DMS 273 treated with DMSO at 0.1 percent for 48 hours (cell line): ENCODE measurements at regions not wholly inside any gene's neighbourhood (a gene's known extent, or its start where the extent isn't known, plus 50 kb on each side); places are given as distances from the start of the nearest gene placed in this dataset.

Experiments used
- DNase-seq: peaks from one replicate; lab custom pipeline; 2025; lab: John Stamatoyannopoulos, UW

- no peak for DNase-seq
Measured at GRCh38 chr17:55829995-55830612, 79.3 kb downstream of the PCTP start.

- DNase-seq = no peak
Measured at GRCh38 chr17:55830699-55831471, 80.0 kb downstream of the PCTP start.

GRCh38 chr17:55833306-55833705 lies 82.5 kb downstream of the PCTP start:
- DNase-seq = no peak

GRCh38 chr17:55842405-55843158 lies 91.7 kb downstream of the PCTP start:
- no peak for DNase-seq

GRCh38 chr17:55843785-55844184 lies 92.9 kb downstream of the PCTP start:
- no peak for DNase-seq

GRCh38 chr17:55845385-55845784 lies 94.5 kb downstream of the PCTP start:
- no peak for DNase-seq

GRCh38 chr17:55846745-55847144 lies 95.9 kb downstream of the PCTP start:
- no peak for DNase-seq

GRCh38 chr17:55852734-55853133 lies 101.9 kb downstream of the PCTP start:
- no peak for DNase-seq

GRCh38 chr17:55859301-55859795 lies 108.5 kb downstream of the PCTP start:
- no peak for DNase-seq

- no peak for DNase-seq
Measured at GRCh38 chr17:55865072-55865762, 114.4 kb downstream of the PCTP start.

GRCh38 chr17:55870044-55870443 lies 119.2 kb downstream of the PCTP start:
- no peak for DNase-seq

GRCh38 chr17:55872374-55872773 lies 121.5 kb downstream of the PCTP start:
- no peak for DNase-seq

- DNase-seq = no peak
Measured at GRCh38 chr17:55873017-55873758, 122.3 kb downstream of the PCTP start.

- DNase-seq = no peak
Measured at GRCh38 chr17:55883149-55883548, 132.3 kb downstream of the PCTP start.

- no peak for DNase-seq
Measured at GRCh38 chr17:55887531-55887930, 136.7 kb downstream of the PCTP start.

- no peak for DNase-seq
Measured at GRCh38 chr17:55889271-55889670, 138.4 kb downstream of the PCTP start.

GRCh38 chr17:55895112-55895759 lies 144.4 kb downstream of the PCTP start:
- DNase-seq = no peak

- no peak for DNase-seq
Measured at GRCh38 chr17:55897301-55897700, 146.4 kb downstream of the PCTP start.

GRCh38 chr17:55898195-55898594 lies 147.3 kb downstream of the PCTP start:
- DNase-seq = no peak

- no peak for DNase-seq
Measured at GRCh38 chr17:55900188-55900587, 149.3 kb downstream of the PCTP start.
